Hepatic stellate cell (primary cell): ENCODE measurements at regions not wholly inside any gene's neighbourhood (a gene's known extent, or its start where the extent isn't known, plus 50 kb on each side); places are given as distances from the start of the nearest gene placed in this dataset.

Experiments used
- DNase-seq: peaks from one replicate; pipeline ENCODE4 v3.0.0; 2011; ENCODE audit warnings: low spot score

DNA sequence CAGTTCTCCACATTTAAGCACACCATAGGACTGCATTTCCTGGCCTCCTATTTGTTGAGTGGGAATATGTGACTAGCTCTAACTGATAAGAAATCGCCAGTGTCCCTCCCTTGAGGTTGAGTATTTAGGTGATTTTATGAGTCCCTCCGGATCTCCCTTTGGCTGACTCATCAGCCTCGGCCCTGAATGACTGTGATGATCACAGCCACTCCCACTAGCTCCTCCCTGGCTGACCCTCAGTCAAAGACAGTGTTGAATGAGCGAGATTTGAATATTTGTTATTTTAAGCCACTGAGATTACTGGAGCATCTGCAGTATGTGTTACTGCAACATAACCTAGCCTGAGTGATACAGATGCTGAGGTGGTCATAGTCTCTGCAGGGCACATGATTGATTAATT is 515.3 kb downstream of the EPHB1 start:
- no peak for DNase-seq

GRCh38 chr3:135311699-135312098 is 516.6 kb downstream of the EPHB1 start:
- DNase-seq, result no peak

DNA sequence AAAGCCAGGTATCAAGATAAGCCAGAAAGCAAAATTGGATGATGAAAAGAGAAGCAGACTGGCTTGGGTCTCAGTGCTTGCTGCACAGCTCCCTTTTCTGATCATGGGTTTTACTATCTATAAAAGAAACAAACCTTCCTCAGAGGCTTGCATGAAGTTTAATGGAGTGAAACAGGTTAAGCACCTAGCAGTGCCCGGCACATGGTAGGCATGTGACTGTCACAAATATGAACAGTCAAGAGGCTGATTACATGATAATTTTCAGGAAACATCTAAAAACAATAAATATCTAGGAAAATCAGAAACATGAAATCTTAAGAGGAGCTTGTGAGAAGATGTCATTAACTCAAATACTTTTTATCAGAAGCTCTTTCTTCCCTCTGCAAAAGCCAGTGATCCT is 519.2 kb downstream of the EPHB1 start:
- no peak for DNase-seq

GRCh38 chr3:135324301-135324700 is 529.2 kb downstream of the EPHB1 start:
- DNase-seq, result no peak

- DNase-seq, result no peak
These were observed 530.0 kb downstream of the EPHB1 start for GRCh38 chr3:135325096-135325495.

DNA sequence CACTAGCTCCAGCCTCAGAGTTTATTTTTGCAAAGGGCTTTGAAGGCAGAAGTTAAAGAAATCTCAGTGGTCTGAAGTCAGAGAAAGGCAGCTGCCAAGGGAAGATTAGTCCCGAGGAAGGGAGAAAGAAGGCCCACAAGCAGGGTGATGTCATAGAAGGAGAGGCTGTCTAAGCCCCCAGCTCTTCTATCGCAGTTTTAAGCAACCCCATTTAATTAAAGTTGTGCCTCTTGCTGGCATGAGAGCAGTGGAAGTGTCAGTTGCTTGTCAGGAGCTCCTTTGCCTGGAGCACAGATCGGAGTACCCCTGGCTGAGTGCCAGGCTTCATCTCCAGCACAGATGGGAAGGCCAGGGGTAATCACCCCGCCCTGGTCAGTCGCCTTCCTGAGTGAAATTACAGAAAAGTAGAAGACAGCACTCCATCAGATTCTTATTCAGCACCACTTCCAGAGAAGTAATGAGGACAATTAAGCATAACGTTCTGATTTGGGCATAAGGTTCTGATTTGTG is 530.7 kb downstream of the EPHB1 start:
- DNase-seq, result no peak

DNA sequence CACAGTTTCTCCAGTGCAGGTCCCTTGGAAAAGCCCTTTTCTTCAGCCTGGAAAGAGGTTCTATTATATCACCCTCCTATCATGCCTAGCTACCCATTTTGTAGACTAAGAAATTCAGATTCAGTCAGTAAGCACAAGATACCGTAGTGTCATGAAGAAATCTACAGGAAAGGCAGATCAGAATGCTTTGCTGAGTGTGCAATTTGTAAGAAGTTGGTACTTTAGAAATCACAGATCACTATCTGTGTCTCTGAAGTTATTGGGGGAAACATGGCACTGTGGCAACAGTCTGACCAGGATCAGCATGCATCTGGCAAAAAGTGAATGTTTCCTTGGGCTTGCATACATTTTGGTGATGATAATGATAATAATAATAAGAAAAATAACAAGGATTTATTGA is 531.8 kb downstream of the EPHB1 start:
- DNase-seq, result no peak

GRCh38 chr3:135328036-135328435 is 533.0 kb downstream of the EPHB1 start:
- DNase-seq, result no peak

DNA sequence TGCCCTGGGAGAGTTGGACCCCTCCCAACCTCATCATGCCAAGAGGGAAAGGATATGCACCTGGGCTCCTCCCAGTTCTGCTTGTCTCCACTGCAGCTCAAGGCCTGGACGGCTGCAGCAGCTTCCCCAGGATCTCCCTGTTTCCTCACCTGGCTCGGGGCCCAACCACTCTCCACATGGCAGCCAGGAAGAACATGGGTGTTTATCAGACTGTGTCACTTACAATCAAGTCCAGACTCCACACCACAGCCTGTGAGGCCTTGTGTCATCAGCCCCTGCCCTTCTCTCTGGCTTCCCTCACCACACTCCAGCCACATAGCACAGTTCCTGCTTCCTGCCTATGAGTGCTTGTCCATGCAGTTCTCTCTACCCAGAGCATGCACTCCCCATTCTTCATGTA is 534.4 kb downstream of the EPHB1 start:
- no peak for DNase-seq

DNA sequence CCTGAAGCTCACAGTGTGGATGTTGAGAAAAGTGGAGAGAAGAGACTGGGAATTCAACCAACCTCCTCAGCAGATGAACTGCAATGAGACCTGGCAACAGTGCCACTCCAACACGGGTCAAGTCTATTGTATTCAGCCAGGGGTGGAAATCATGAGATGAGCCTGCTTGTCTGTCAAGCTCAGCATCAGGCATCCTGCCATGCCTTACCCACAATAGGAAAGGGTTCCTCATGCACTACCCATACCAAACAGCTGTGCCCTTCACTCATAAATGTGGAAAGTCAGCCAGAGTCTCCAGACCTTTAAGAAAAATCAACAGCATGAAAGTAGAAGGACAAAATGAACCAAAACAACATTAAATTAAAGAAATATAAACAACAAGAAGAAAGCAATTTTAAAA is 542.1 kb downstream of the EPHB1 start:
- no peak for DNase-seq

- no peak for DNase-seq
These were observed 553.6 kb downstream of the EPHB1 start for GRCh38 chr3:135348690-135349089.

DNA sequence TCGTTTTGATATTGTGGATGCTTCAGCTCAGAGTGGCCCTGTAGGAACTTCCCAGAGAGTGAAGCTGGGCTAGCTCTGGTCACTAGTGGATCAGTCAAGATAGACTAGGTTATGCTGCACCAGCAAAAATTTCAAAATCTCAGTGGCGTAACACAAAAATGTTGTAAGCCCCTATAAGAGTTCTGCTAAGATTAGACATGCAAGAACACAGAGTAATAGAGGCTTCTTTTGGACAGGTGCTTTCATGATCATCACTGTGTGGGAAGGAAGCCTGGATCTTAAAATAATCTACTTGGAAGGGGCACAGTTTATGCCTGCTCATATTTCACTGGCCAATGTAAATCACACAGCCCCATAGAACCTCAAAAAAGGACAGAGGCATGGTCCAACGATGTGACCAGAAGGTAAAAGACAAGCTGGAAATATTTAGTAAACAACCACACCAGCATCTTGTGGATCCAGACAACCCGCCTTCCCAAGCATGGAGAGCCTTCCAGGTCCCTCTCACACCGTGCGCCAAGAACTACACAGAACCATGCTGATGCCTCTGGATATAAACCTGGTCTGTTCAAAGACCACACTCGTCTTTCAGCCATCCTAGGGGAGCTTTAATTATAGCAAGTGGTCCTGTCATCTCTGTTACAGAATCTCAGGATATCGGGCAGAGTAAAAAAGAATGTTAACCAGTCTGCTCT is 554.3 kb downstream of the EPHB1 start:
- DNase-seq, result no peak

- no peak for DNase-seq
These were observed 557.2 kb downstream of the EPHB1 start for GRCh38 chr3:135352213-135352612.

- DNase-seq, result no peak
These were observed 567.8 kb downstream of the EPHB1 start for GRCh38 chr3:135362889-135363288.

GRCh38 chr3:135364676-135365075 is 569.6 kb downstream of the EPHB1 start:
- no peak for DNase-seq

GRCh38 chr3:135366816-135367215 is 571.8 kb downstream of the EPHB1 start:
- DNase-seq, result no peak

DNA sequence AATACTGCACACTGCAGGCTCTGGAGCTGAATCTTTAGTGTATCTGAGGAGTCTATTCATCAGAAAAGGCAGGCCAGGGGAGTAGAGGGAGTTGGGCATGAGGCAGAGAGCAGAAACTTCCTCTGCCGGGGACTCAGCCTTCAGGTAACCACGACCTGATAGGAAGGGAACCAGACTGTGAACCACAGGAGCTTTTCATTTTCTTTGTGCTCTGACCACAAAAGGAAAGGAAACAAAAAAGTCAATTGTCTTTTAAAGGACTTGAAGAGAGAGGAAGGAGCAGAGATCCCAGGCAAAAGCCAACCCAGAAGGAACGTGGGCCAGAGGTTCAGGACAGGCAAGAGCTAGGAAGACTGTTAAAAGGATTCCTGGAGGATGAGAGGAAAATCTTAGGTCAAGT is 573.3 kb downstream of the EPHB1 start:
- no peak for DNase-seq

GRCh38 chr3:135368781-135369180 is 573.7 kb downstream of the EPHB1 start:
- DNase-seq, result no peak

GRCh38 chr3:135374571-135374970 is 579.5 kb downstream of the EPHB1 start:
- no peak for DNase-seq

DNA sequence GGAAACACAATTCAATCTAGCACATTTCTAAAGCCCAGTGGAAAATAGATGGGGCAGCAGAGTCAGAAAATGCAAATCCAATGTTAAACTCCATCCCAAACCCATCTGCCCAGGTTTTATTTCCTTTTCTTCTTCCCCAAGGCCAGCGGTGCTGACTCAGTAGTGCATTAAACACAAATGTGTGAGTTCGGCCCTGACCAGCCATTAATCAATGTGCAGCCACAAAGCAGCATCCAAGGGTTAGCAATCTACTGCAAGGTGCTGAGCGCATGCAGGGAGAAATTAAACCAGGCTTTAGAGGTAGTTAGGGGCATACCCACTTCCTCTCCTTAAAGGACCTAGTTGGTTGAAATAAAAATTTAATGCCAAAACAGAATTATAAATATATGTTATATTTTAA is 583.3 kb upstream of the PPP2R3A start:
- DNase-seq, result no peak

DNA sequence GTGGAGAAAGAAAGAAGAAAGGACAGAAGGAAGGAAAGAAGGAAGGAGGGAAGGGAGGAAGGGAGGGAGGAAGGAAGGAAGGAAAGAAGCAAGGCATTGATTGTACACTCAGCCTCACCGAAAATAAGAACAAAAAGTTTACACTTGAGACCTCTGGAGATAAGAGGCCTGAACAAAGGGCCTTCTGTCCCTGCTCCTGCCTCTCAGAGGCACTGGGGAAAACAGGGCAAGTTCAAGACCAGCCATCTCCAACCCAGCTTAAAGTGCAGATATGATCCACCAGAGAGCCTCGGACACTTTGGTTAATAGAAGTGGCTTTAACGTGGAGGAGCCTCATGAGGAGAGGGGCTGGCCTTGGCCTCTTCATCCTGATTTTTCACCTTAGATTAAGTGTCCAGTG is 582.9 kb upstream of the PPP2R3A start:
- no peak for DNase-seq

DNA sequence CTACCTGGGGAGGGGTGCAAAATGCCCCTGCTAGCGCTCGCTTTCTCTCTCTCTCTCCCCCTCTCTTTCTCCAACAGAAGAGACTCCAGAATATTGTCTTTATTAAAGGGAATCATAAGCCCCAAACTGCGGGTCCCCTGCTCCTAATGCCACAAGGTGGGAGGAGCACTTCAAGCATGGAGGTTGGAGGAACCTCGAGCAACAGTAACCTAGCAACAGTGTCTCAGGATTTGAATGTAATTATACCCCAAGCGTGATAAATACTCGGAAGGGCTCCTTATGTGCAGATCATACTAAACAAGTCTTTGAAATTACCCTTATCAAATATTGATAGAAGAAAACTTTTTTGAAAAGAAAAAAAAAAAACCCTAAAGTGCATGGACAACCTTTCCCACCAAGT is 582.2 kb upstream of the PPP2R3A start:
- no peak for DNase-seq

DNA sequence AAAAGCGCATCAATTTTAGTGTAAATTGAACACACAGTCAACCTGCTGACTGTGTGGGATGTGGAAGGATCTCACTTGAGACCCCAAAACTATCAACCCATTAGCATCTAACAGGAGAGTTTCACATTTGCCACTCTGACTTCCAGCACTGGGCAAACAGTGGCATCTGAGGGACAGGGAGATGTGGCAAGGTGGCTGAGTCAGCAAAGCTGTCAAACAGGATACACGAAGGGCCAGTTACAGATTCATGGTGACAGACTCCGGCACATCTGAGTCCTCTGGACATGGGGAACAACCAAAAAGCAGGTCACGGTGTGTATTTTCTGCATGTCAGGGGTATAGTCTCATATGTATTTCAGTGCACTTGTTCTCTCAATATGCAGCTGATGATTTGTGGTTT is 573.4 kb upstream of the PPP2R3A start:
- no peak for DNase-seq

GRCh38 chr3:135393159-135393558 is 572.4 kb upstream of the PPP2R3A start:
- no peak for DNase-seq
